Central memory CD8-positive, alpha-beta T cell (primary cell): ENCODE measurements at regions not wholly inside any gene's neighbourhood (a gene's known extent, or its start where the extent isn't known, plus 50 kb on each side); places are given as distances from the start of the nearest gene placed in this dataset.
"Not testable (repeated sequence)": the region's sequence is repeated elsewhere in the genome, so short reads cannot be mapped to it uniquely, and the experiment has no call there.

Experiments used
- ATAC-seq: fragments of 150-1000 bp; cut with Tn5 transposase; replicated peaks from 2 replicates; pipeline ENCODE4 v1.10.0; 2022; ENCODE audit warnings: mild to moderate bottlenecking, moderate FRiP score, moderate number of reproducible peaks; ENCODE audit not compliant: poor library complexity, severe bottlenecking; ENCODE audit errors: extremely low read depth
- DNase-seq, 2 donors: peaks; one replicate each; pipeline ENCODE4 v3.0.0; 2021; ENCODE audit warnings: low spot score in 2 of 2
- H3K27ac Mint-ChIP-seq: one replicate; pipeline ENCODE4 v1.8.0; 2022; ENCODE audit warnings: low read depth, mild to moderate bottlenecking, moderate library complexity, mixed read lengths
- H3K27me3 Mint-ChIP-seq: one replicate; pipeline ENCODE4 v1.8.0; 2022; ENCODE audit warnings: mixed read lengths
- H3K36me3 Mint-ChIP-seq: one replicate; pipeline ENCODE4 v1.8.0; 2022; ENCODE audit warnings: mild to moderate bottlenecking, moderate library complexity, mixed read lengths; ENCODE audit not compliant: insufficient read depth
- H3K4me1 Mint-ChIP-seq: one replicate; pipeline ENCODE4 v1.8.0; 2022; ENCODE audit warnings: mixed read lengths
- H3K4me3 Mint-ChIP-seq: one replicate; pipeline ENCODE4 v1.8.0; 2022; ENCODE audit warnings: mild to moderate bottlenecking, moderate library complexity, mixed read lengths
- H3K9me3 Mint-ChIP-seq: one replicate; pipeline ENCODE4 v1.8.0; 2022; ENCODE audit warnings: mixed read lengths

- H3K4me1 Mint-ChIP-seq, ATAC-seq, H3K9me3 Mint-ChIP-seq, H3K36me3 Mint-ChIP-seq, H3K27me3 Mint-ChIP-seq, DNase-seq, H3K27ac Mint-ChIP-seq, H3K4me3 Mint-ChIP-seq: not testable (repeated sequence)
These were observed 347.4 kb downstream of the MAGEE1 start for GRCh38 chrX:76774912-76775311.

GRCh38 chrX:76796311-76796710 is 368.8 kb downstream of the MAGEE1 start:
- DNase-seq (no peak), ATAC-seq (no peak)
- no peaks in the 10 kb centered on the region for H3K9me3 Mint-ChIP-seq
- no peak overlapping the region for H3K27ac Mint-ChIP-seq
- no peaks in the 10 kb centered on the region for H3K36me3 Mint-ChIP-seq
- no peak overlapping the region for H3K4me3 Mint-ChIP-seq
- H3K4me1 Mint-ChIP-seq: no peaks in the 10 kb centered on the region
- no peaks in the 10 kb centered on the region for H3K27me3 Mint-ChIP-seq

- Mint-ChIP-seq H3K36me3 (no peaks in the 10 kb centered on the region), H3K27me3 (no peaks in the 10 kb centered on the region), H3K4me1 (no peaks in the 10 kb centered on the region), H3K9me3 (no peaks in the 10 kb centered on the region), H3K27ac (no peak overlapping the region), H3K4me3 (no peak overlapping the region)
- DNase-seq (no peak), ATAC-seq (no peak)
These were observed 375.2 kb downstream of the MAGEE1 start for GRCh38 chrX:76802708-76803107.

GRCh38 chrX:76815754-76816153 is 388.2 kb downstream of the MAGEE1 start:
- H3K4me3 Mint-ChIP-seq: no peak overlapping the region
- ATAC-seq: no peak
- no peak for DNase-seq
- H3K4me1 Mint-ChIP-seq: no peaks in the 10 kb centered on the region
- H3K27ac Mint-ChIP-seq: no peak overlapping the region
- H3K36me3 Mint-ChIP-seq: no peaks in the 10 kb centered on the region
- H3K27me3 Mint-ChIP-seq: no peaks in the 10 kb centered on the region
- no peaks in the 10 kb centered on the region for H3K9me3 Mint-ChIP-seq

- H3K36me3 Mint-ChIP-seq, H3K4me3 Mint-ChIP-seq, H3K4me1 Mint-ChIP-seq, H3K27ac Mint-ChIP-seq, H3K27me3 Mint-ChIP-seq, DNase-seq, H3K9me3 Mint-ChIP-seq, ATAC-seq: not testable (repeated sequence)
These were observed 389.8 kb downstream of the MAGEE1 start for GRCh38 chrX:76817279-76817678.

GRCh38 chrX:76821276-76821675 is 393.8 kb downstream of the MAGEE1 start:
- Mint-ChIP-seq H3K27me3 (no peaks in the 10 kb centered on the region), H3K4me1 (no peaks in the 10 kb centered on the region), H3K27ac (no peak overlapping the region), H3K9me3 (no peaks in the 10 kb centered on the region), H3K36me3 (no peaks in the 10 kb centered on the region), H3K4me3 (no peak overlapping the region)
- ATAC-seq (no peak), DNase-seq (no peak)

- Mint-ChIP-seq H3K4me1 (no peaks in the 10 kb centered on the region), H3K9me3 (no peaks in the 10 kb centered on the region), H3K36me3 (peaks cover 1% of the 10 kb centered on the region), H3K4me3 (no peak overlapping the region), H3K27ac (no peak overlapping the region), H3K27me3 (no peaks in the 10 kb centered on the region)
- DNase-seq (no peak), ATAC-seq (no peak)
These were observed 400.2 kb downstream of the MAGEE1 start for GRCh38 chrX:76827672-76828071.

- H3K9me3 Mint-ChIP-seq, H3K4me3 Mint-ChIP-seq, H3K36me3 Mint-ChIP-seq, H3K27ac Mint-ChIP-seq, DNase-seq, H3K4me1 Mint-ChIP-seq, ATAC-seq, H3K27me3 Mint-ChIP-seq: not testable (repeated sequence)
These were observed 413.4 kb downstream of the MAGEE1 start for GRCh38 chrX:76840902-76841301.

- Mint-ChIP-seq H3K9me3 (no peaks in the 10 kb centered on the region), H3K4me1 (no peaks in the 10 kb centered on the region), H3K27ac (no peak overlapping the region), H3K27me3 (no peaks in the 10 kb centered on the region), H3K36me3 (no peaks in the 10 kb centered on the region), H3K4me3 (no peak overlapping the region)
- DNase-seq: no peak
- ATAC-seq: no peak
These were observed 423.3 kb downstream of the MAGEE1 start for GRCh38 chrX:76850851-76851250.

- no peak for ATAC-seq
- H3K27ac Mint-ChIP-seq: no peak overlapping the region
- H3K4me3 Mint-ChIP-seq: no peak overlapping the region
- H3K4me1 Mint-ChIP-seq: no peaks in the 10 kb centered on the region
- no peak for DNase-seq
- no peaks in the 10 kb centered on the region for H3K36me3 Mint-ChIP-seq
- peaks cover 15% of the 10 kb centered on the region for H3K27me3 Mint-ChIP-seq
- H3K9me3 Mint-ChIP-seq: no peaks in the 10 kb centered on the region
These were observed 435.0 kb downstream of the MAGEE1 start for GRCh38 chrX:76862509-76862908.

GRCh38 chrX:76893930-76894329 is 466.4 kb downstream of the MAGEE1 start:
- peaks cover 5% of the 10 kb centered on the region for H3K9me3 Mint-ChIP-seq
- no peak overlapping the region for H3K27ac Mint-ChIP-seq
- no peaks in the 10 kb centered on the region for H3K36me3 Mint-ChIP-seq
- DNase-seq (no peak), ATAC-seq (no peak)
- no peak overlapping the region for H3K4me3 Mint-ChIP-seq
- no peaks in the 10 kb centered on the region for H3K4me1 Mint-ChIP-seq
- H3K27me3 Mint-ChIP-seq: no peaks in the 10 kb centered on the region

GRCh38 chrX:76915836-76916235 is 488.3 kb downstream of the MAGEE1 start:
- Mint-ChIP-seq H3K36me3 (peaks cover 2% of the 10 kb centered on the region), H3K4me3 (no peak overlapping the region), H3K27ac (no peak overlapping the region), H3K27me3 (no peaks in the 10 kb centered on the region), H3K4me1 (no peaks in the 10 kb centered on the region), H3K9me3 (peaks cover 1% of the 10 kb centered on the region)
- no peak for ATAC-seq
- no peak for DNase-seq

- no peaks in the 10 kb centered on the region for H3K27me3 Mint-ChIP-seq
- H3K36me3 Mint-ChIP-seq: peaks cover 2% of the 10 kb centered on the region
- ATAC-seq (no peak), DNase-seq (no peak)
- no peaks in the 10 kb centered on the region for H3K9me3 Mint-ChIP-seq
- no peaks in the 10 kb centered on the region for H3K4me1 Mint-ChIP-seq
- H3K27ac Mint-ChIP-seq: no peak overlapping the region
- H3K4me3 Mint-ChIP-seq: no peak overlapping the region
These were observed 490.5 kb downstream of the MAGEE1 start for GRCh38 chrX:76918033-76918432.

- ATAC-seq (no peak), DNase-seq (no peak)
- Mint-ChIP-seq H3K27ac (no peak overlapping the region), H3K36me3 (no peaks in the 10 kb centered on the region), H3K27me3 (no peaks in the 10 kb centered on the region), H3K4me3 (no peak overlapping the region), H3K4me1 (no peaks in the 10 kb centered on the region), H3K9me3 (no peaks in the 10 kb centered on the region)
These were observed 492.3 kb downstream of the MAGEE1 start for GRCh38 chrX:76919761-76920160.
